ENCODE measurements at regions not wholly inside any gene's neighbourhood (a gene's known extent, or its start where the extent isn't known, plus 50 kb on each side); places are given as distances from the start of the nearest gene placed in this dataset.

DNA sequence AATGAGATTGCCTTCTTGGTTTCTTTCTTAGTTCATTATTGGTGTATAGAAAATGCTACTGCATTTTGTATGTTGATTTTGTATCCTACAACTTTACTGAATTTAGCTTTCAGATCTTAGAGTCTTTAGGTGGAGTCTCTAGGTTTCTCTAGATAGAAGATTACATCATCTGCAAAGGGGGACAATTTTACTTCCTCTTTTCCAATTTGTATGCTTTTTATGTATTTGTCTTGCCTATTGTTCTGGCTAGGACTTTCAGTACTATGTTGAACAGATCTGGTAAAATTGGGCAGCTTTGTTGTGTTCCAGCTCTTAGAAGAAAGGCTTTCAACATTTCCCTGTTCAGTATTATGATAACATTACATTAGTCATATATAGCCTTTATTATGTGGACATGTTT, 101.0 kb upstream of the SPRY2 start:
- intact Hi-C loops (cut with micrococcal nuclease) = loop anchor here (5.0 kb wide), 1 partner anchor 40 kb away; no protein-coding TSS in a partner anchor
- no peaks in the 10 kb centered on the region for H3K36me3 ChIP-seq (replicated peaks in 1 of 2; ENCODE audit: control extremely low read depth in 1 of 2, control insufficient read depth in 1 of 2, extremely low read depth in 1 of 2, insufficient read depth in 2 of 2, low read length in 1 of 2)
- H3K27me3 Mint-ChIP-seq = no peaks in the 10 kb centered on the region
- no peak overlapping the region for H3K4me3 ChIP-seq (ENCODE audit: control extremely low read depth in 1 of 5, extremely low read depth in 1 of 5, insufficient read depth in 1 of 5, low read depth in 2 of 5, low read length in 4 of 5)
- H3K4me1 Mint-ChIP-seq = peaks cover 41% of the 10 kb centered on the region
- H2AFZ ChIP-seq (ENCODE audit: insufficient read depth, low read depth, low read length, poor library complexity, severe bottlenecking) = no peak overlapping the region
- ChIA-PET CTCF (no interaction called here), POLR2A (no interaction called here)
- H3K4me1 ChIP-seq (ENCODE audit: control insufficient read depth in 2 of 2, insufficient read depth in 2 of 2, low read length in 2 of 2) = peaks cover 16 to 40% of the 10 kb centered on the region in 2 donors
- no peaks in the 10 kb centered on the region for H3K27me3 ChIP-seq (replicated peaks in 1 of 4; ENCODE audit: control extremely low read depth in 1 of 4, control insufficient read depth in 3 of 4, insufficient read depth in 4 of 4, low read length in 3 of 4)
- no peak for TF ChIP-seq EZH2 (IDR thresholded peaks at IDR 0.05; ENCODE audit: borderline replicate concordance, insufficient read depth, low read depth, low read length, poor library complexity, severe bottlenecking)
- TF ChIP-seq, protein P1, sequence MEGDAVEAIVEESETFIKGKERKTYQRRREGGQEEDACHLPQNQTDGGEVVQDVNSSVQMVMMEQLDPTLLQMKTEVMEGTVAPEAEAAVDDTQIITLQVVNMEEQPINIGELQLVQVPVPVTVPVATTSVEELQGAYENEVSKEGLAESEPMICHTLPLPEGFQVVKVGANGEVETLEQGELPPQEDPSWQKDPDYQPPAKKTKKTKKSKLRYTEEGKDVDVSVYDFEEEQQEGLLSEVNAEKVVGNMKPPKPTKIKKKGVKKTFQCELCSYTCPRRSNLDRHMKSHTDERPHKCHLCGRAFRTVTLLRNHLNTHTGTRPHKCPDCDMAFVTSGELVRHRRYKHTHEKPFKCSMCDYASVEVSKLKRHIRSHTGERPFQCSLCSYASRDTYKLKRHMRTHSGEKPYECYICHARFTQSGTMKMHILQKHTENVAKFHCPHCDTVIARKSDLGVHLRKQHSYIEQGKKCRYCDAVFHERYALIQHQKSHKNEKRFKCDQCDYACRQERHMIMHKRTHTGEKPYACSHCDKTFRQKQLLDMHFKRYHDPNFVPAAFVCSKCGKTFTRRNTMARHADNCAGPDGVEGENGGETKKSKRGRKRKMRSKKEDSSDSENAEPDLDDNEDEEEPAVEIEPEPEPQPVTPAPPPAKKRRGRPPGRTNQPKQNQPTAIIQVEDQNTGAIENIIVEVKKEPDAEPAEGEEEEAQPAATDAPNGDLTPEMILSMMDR (IDR thresholded peaks at IDR 0.05) = no peak
- no peaks in the 10 kb centered on the region for H4K20me1 ChIP-seq (ENCODE audit: control insufficient read depth, insufficient read depth, low read length, poor library complexity, severe bottlenecking)
- no peaks in the 10 kb centered on the region for H3K9me3 ChIP-seq (ENCODE audit: control extremely low read depth in 1 of 3, control insufficient read depth in 2 of 3, insufficient read depth in 1 of 3, low read length in 2 of 3)
- H3K4me2 ChIP-seq (replicated peaks; ENCODE audit: low read depth, low read length, poor library complexity, severe bottlenecking) = peak overlapping the region; percentile 27
- H3K27ac ChIP-seq (ENCODE audit: low read length in 2 of 2) = peak overlapping the region in 1 of 2 donors; percentile 45
- H3K27ac Mint-ChIP-seq = peak overlapping the region; percentile 4
- no peaks in the 10 kb centered on the region for H3K79me2 ChIP-seq (ENCODE audit: control insufficient read depth, insufficient read depth, low read length)
- no peak overlapping the region for H3K9ac ChIP-seq (ENCODE audit: low read length)
- H3K9me3 Mint-ChIP-seq (ENCODE audit: insufficient read depth) = no peaks in the 10 kb centered on the region
- H3K4me3 Mint-ChIP-seq = peak overlapping the region; percentile 38
- peak; percentile 54 for DNase-seq
- ATAC-seq (ENCODE audit: low read depth) = peak; percentile 67

DNA sequence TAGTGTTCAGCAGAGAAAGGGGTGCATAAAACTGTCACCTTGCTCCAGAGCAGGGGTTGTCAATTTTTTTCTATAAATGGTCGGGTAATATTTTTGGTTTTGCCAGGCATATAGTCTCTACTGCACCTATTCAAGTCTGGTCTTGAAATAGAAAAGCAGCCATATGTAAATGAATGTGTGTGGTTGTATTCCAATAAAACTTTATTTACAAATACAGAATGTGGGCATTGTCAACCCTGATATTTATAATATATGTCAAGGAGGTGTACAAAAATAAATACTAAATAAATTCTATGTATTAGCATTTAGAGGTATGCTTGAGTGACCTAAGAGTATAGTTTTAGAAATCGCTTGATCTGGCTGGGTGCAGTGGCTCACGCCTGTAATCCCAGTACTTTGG, 97.6 kb upstream of the SPRY2 start:
- no CpG with 5 or more reads among the region's 3 CpGs for WGBS (ENCODE audit: insufficient coverage)
- no peak overlapping the region for H3K4me3 Mint-ChIP-seq
- Histone ChIP-seq H3K36me3 (replicated peaks in 1 of 2; ENCODE audit: control extremely low read depth in 1 of 2, control insufficient read depth in 1 of 2, extremely low read depth in 1 of 2, insufficient read depth in 2 of 2, low read length in 1 of 2) (no peaks in the 10 kb centered on the region), H3K27me3 (replicated peaks in 1 of 4; ENCODE audit: control extremely low read depth in 1 of 4, control insufficient read depth in 3 of 4, insufficient read depth in 4 of 4, low read length in 3 of 4) (no peaks in the 10 kb centered on the region), H3K4me2 (replicated peaks; ENCODE audit: low read depth, low read length, poor library complexity, severe bottlenecking) (no peak overlapping the region), H3K79me2 (ENCODE audit: control insufficient read depth, insufficient read depth, low read length) (no peaks in the 10 kb centered on the region), H3K9ac (ENCODE audit: low read length) (no peak overlapping the region), H3K4me3 (ENCODE audit: control extremely low read depth in 1 of 5, extremely low read depth in 1 of 5, insufficient read depth in 1 of 5, low read depth in 2 of 5, low read length in 4 of 5) (no peak overlapping the region), H4K20me1 (ENCODE audit: control insufficient read depth, insufficient read depth, low read length, poor library complexity, severe bottlenecking) (no peaks in the 10 kb centered on the region), H3K4me1 (ENCODE audit: control insufficient read depth in 2 of 2, insufficient read depth in 2 of 2, low read length in 2 of 2) (peaks cover 2 to 23% of the 10 kb centered on the region in 2 donors), H2AFZ (ENCODE audit: insufficient read depth, low read depth, low read length, poor library complexity, severe bottlenecking) (no peak overlapping the region), H3K27ac (ENCODE audit: low read length in 2 of 2) (no peak overlapping the region), H3K9me3 (ENCODE audit: control extremely low read depth in 1 of 3, control insufficient read depth in 2 of 3, insufficient read depth in 1 of 3, low read length in 2 of 3) (no peaks in the 10 kb centered on the region)
- peaks cover 27% of the 10 kb centered on the region for H3K4me1 Mint-ChIP-seq
- no peaks in the 10 kb centered on the region for H3K27me3 Mint-ChIP-seq
- intact Hi-C loops (cut with micrococcal nuclease) = no loop called here
- H3K27ac Mint-ChIP-seq = no peak overlapping the region
- no peak for ATAC-seq (ENCODE audit: low read depth)
- H3K9me3 Mint-ChIP-seq (ENCODE audit: insufficient read depth) = no peaks in the 10 kb centered on the region
- no peak for DNase-seq
- POLR2A ChIA-PET = no interaction called here
- TF ChIP-seq, protein P1 (IDR thresholded peaks at IDR 0.05) = no peak
- TF ChIP-seq EZH2 (IDR thresholded peaks at IDR 0.05; ENCODE audit: borderline replicate concordance, insufficient read depth, low read depth, low read length, poor library complexity, severe bottlenecking) = no peak
- CTCF ChIA-PET = interaction anchor here (1.3 kb wide), 1 partner anchor 96 kb away, joined by 3 read pairs; no protein-coding TSS in a partner anchor
